ENCODE measurements at regions not wholly inside any gene's neighbourhood (a gene's known extent, or its start where the extent isn't known, plus 50 kb on each side); places are given as distances from the start of the nearest gene placed in this dataset.

- no peak overlapping the region for H3K4me3 ChIP-seq (ENCODE audit: low read depth in 2 of 2, low read length in 2 of 2)
- in situ Hi-C loops (cut with HindIII; ENCODE audit: low pct_unique_long_range_greater_than_20kb, low sequenced_read_pairs), result no loop called here
- intact Hi-C loops (cut with micrococcal nuclease; ENCODE audit: unreplicated experiment), result loop anchor here (10.0 kb wide), 1 partner anchor 182 kb away; no protein-coding TSS in a partner anchor
- BruUV-seq (replicated peaks), result no TSS peak
- no peaks in the 10 kb centered on the region for H3K9me3 ChIP-seq (ENCODE audit: control insufficient read depth, insufficient read depth, low read depth, low read length)
- ChIA-PET POLR2A (no interaction called here), CTCF (no interaction called here)
- TF ChIP-seq CTCF (IDR thresholded peaks at IDR 0.05) (no peak), SIN3A (IDR thresholded peaks at IDR 0.05; ENCODE audit: borderline replicate concordance, insufficient read depth, low read depth, low read length) (no peak), TCF7L2 (IDR thresholded peaks at IDR 0.05; ENCODE audit: low read depth, low read length) (no peak), POLR2AphosphoS5 (IDR thresholded peaks at IDR 0.05; ENCODE audit: low read depth, low read length) (no peak)
- TF ChIP-seq, protein P1, sequence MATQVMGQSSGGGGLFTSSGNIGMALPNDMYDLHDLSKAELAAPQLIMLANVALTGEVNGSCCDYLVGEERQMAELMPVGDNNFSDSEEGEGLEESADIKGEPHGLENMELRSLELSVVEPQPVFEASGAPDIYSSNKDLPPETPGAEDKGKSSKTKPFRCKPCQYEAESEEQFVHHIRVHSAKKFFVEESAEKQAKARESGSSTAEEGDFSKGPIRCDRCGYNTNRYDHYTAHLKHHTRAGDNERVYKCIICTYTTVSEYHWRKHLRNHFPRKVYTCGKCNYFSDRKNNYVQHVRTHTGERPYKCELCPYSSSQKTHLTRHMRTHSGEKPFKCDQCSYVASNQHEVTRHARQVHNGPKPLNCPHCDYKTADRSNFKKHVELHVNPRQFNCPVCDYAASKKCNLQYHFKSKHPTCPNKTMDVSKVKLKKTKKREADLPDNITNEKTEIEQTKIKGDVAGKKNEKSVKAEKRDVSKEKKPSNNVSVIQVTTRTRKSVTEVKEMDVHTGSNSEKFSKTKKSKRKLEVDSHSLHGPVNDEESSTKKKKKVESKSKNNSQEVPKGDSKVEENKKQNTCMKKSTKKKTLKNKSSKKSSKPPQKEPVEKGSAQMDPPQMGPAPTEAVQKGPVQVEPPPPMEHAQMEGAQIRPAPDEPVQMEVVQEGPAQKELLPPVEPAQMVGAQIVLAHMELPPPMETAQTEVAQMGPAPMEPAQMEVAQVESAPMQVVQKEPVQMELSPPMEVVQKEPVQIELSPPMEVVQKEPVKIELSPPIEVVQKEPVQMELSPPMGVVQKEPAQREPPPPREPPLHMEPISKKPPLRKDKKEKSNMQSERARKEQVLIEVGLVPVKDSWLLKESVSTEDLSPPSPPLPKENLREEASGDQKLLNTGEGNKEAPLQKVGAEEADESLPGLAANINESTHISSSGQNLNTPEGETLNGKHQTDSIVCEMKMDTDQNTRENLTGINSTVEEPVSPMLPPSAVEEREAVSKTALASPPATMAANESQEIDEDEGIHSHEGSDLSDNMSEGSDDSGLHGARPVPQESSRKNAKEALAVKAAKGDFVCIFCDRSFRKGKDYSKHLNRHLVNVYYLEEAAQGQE (IDR thresholded peaks at IDR 0.05; ENCODE audit: insufficient read depth in 1 of 2, low read depth in 2 of 2, low read length in 1 of 2), result no peak
- ATAC-seq (no peak), DNase-seq (ENCODE audit: low read depth, low spot score) (no peak)
- H3K27ac ChIP-seq (ENCODE audit: low read length), result no peak overlapping the region
- H3K27me3 ChIP-seq (ENCODE audit: control insufficient read depth, insufficient read depth, low read length), result no peaks in the 10 kb centered on the region
- H3K36me3 ChIP-seq (ENCODE audit: control insufficient read depth, insufficient read depth, low read length), result no peaks in the 10 kb centered on the region
- H3K4me1 ChIP-seq (ENCODE audit: control insufficient read depth, insufficient read depth, low read length), result no peaks in the 10 kb centered on the region
These were observed 383.9 kb upstream of the DCN start for GRCh38 chr12:91566328-91567099.

DNA sequence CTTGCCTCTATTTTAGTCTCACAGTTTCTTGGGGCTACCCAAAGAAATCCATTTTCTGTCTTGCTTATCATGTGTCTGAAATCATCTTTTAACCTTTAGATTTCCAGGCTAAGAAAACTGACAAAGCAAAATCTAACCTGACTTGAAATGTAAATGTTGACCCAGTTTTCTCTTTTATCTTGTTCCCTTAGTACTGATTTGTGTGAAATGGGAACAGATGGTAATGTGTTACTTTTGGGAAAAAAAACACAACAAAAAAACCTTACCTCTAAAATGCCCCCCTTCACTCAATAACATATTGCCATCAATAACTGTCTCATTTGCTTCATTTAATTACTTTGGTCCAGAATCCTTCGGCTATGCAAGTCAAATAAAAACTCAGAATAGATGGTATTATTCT is 383.2 kb upstream of the DCN start:
- no peaks in the 10 kb centered on the region for H3K36me3 ChIP-seq (ENCODE audit: control insufficient read depth, insufficient read depth, low read length)
- DNase-seq (ENCODE audit: low read depth, low spot score), result no peak
- H3K4me1 ChIP-seq (ENCODE audit: control insufficient read depth, insufficient read depth, low read length), result no peaks in the 10 kb centered on the region
- no peak for TF ChIP-seq POLR2AphosphoS5 (IDR thresholded peaks at IDR 0.05; ENCODE audit: low read depth, low read length)
- TF ChIP-seq CTCF (IDR thresholded peaks at IDR 0.05), result no peak
- TF ChIP-seq SIN3A (IDR thresholded peaks at IDR 0.05; ENCODE audit: borderline replicate concordance, insufficient read depth, low read depth, low read length), result no peak
- H3K27ac ChIP-seq (ENCODE audit: low read length), result no peak overlapping the region
- CTCF ChIA-PET, result no interaction called here
- H3K27me3 ChIP-seq (ENCODE audit: control insufficient read depth, insufficient read depth, low read length), result no peaks in the 10 kb centered on the region
- intact Hi-C loops (cut with micrococcal nuclease; ENCODE audit: unreplicated experiment) (loop anchor here (10.0 kb wide), 1 partner anchor 181 kb away; no protein-coding TSS in a partner anchor), in situ Hi-C loops (cut with HindIII; ENCODE audit: low pct_unique_long_range_greater_than_20kb, low sequenced_read_pairs) (no loop called here)
- POLR2A ChIA-PET, result no interaction called here
- H3K9me3 ChIP-seq (ENCODE audit: control insufficient read depth, insufficient read depth, low read depth, low read length), result no peaks in the 10 kb centered on the region
- ATAC-seq, result no peak
- H3K4me3 ChIP-seq (ENCODE audit: low read depth in 2 of 2, low read length in 2 of 2), result no peak overlapping the region
- BruUV-seq (replicated peaks), result no TSS peak
